GM20000 (cell line): ENCODE measurements at regions not wholly inside any gene's neighbourhood (a gene's known extent, or its start where the extent isn't known, plus 50 kb on each side); places are given as distances from the start of the nearest gene placed in this dataset.

ENCODE experiments used
- DNase-seq: peaks from one replicate; pipeline ENCODE4 v3.0.0; 2012; ENCODE audit warnings: low spot score
- CTCF ChIP-seq: IDR thresholded peaks from 2 replicates; pipeline ENCODE4 v1.5.1; 2012; ENCODE audit warnings: mild to moderate bottlenecking, control low read depth; ENCODE audit errors: extremely low read depth, missing control alignments

- no peak for DNase-seq
- TF ChIP-seq CTCF: no peak
These were observed 682.7 kb upstream of the FANCL start for GRCh38 chr2:58923869-58924268.

- no peak for TF ChIP-seq CTCF
- DNase-seq: no peak
These were observed 681.1 kb upstream of the FANCL start for GRCh38 chr2:58922245-58922644.

- no peak for DNase-seq
- TF ChIP-seq CTCF: no peak
These were observed 680.6 kb upstream of the FANCL start for GRCh38 chr2:58921676-58922075.

GRCh38 chr2:58920001-58920400, 678.9 kb upstream of the FANCL start:
- no peak for TF ChIP-seq CTCF
- no peak for DNase-seq

- no peak for TF ChIP-seq CTCF
- no peak for DNase-seq
These were observed 678.2 kb upstream of the FANCL start for GRCh38 chr2:58919316-58919715.

GRCh38 chr2:58918141-58918540, 677.0 kb upstream of the FANCL start:
- DNase-seq: no peak
- TF ChIP-seq CTCF: no peak

GRCh38 chr2:58917596-58917995, 676.5 kb upstream of the FANCL start:
- no peak for TF ChIP-seq CTCF
- no peak for DNase-seq

GRCh38 chr2:58916063-58916462, 674.9 kb upstream of the FANCL start:
- no peak for DNase-seq

More at GRCh38 chr2:58916063-58916462, 674.9 kb upstream of the FANCL start:
- TF ChIP-seq CTCF: no peak
